ENCODE measurements at regions not wholly inside any gene's neighbourhood (a gene's known extent, or its start where the extent isn't known, plus 50 kb on each side); places are given as distances from the start of the nearest gene placed in this dataset.

- Histone ChIP-seq H3K9me2 (ENCODE audit: insufficient read depth, low read length) (no peaks in the 10 kb centered on the region), H3K4me3 (ENCODE audit: low read depth, low read length, poor library complexity, severe bottlenecking) (no peak overlapping the region), H3K27ac (ENCODE audit: low read depth, low read length, poor library complexity, severe bottlenecking) (no peak overlapping the region), H2AFZ (ENCODE audit: low read length) (no peak overlapping the region), H3K4me2 (ENCODE audit: low read length) (no peak overlapping the region), H3K36me3 (ENCODE audit: insufficient read depth, low read length) (no peaks in the 10 kb centered on the region), H3K9me3 (ENCODE audit: low read length) (no peaks in the 10 kb centered on the region), H4K20me1 (ENCODE audit: insufficient read depth, low read length) (no peaks in the 10 kb centered on the region), H3K79me2 (ENCODE audit: insufficient read depth, low read depth, low read length) (no peaks in the 10 kb centered on the region), H3K4me1 (ENCODE audit: insufficient read depth, low read length, poor library complexity, severe bottlenecking) (peaks cover 5% of the 10 kb centered on the region)
- CTCF ChIA-PET (ENCODE audit: unreplicated experiment), result no interaction called here
- DNase-seq (ENCODE audit: low spot score), result no peak
- no peak for TF ChIP-seq CTCF (conservative IDR thresholded peaks at IDR 0.05; ENCODE audit: low read length)
- TF ChIP-seq EZH2phosphoT487 (IDR thresholded peaks at IDR 0.05; ENCODE audit: borderline replicate concordance, low read depth, low read length), result no peak
- POLR2A ChIA-PET, result interaction anchor here (0.6 to 1.0 kb wide), 2 partner anchors 17 to 419 kb away, joined by 3 read pairs; no protein-coding TSS in a partner anchor
- intact Hi-C loops (cut with micrococcal nuclease; ENCODE audit: unreplicated experiment), result no loop called here
- BruUV-seq (replicated peaks), result no TSS peak
Measured at GRCh38 chr2:236348976-236349375, 84.8 kb upstream of the ASB18 start.

- H3K4me2 ChIP-seq (ENCODE audit: low read length), result no peak overlapping the region
- no peak for DNase-seq (ENCODE audit: low spot score)
- ChIA-PET POLR2A (interaction anchor here (1.0 kb wide), 1 partner anchor 26 kb away, joined by 3 read pairs; no protein-coding TSS in a partner anchor), CTCF (ENCODE audit: unreplicated experiment) (no interaction called here)
- H3K9me3 ChIP-seq (ENCODE audit: low read length), result no peaks in the 10 kb centered on the region
- H3K36me3 ChIP-seq (ENCODE audit: insufficient read depth, low read length), result no peaks in the 10 kb centered on the region
- no peak overlapping the region for H3K27ac ChIP-seq (ENCODE audit: low read depth, low read length, poor library complexity, severe bottlenecking)
- no peak overlapping the region for H2AFZ ChIP-seq (ENCODE audit: low read length)
- TF ChIP-seq EZH2phosphoT487 (IDR thresholded peaks at IDR 0.05; ENCODE audit: borderline replicate concordance, low read depth, low read length), result no peak
- no peak for TF ChIP-seq CTCF (conservative IDR thresholded peaks at IDR 0.05; ENCODE audit: low read length)
- H4K20me1 ChIP-seq (ENCODE audit: insufficient read depth, low read length), result no peaks in the 10 kb centered on the region
- no TSS peak for BruUV-seq (replicated peaks)
- H3K9me2 ChIP-seq (ENCODE audit: insufficient read depth, low read length), result no peaks in the 10 kb centered on the region
- no peaks in the 10 kb centered on the region for H3K4me1 ChIP-seq (ENCODE audit: insufficient read depth, low read length, poor library complexity, severe bottlenecking)
- no peaks in the 10 kb centered on the region for H3K79me2 ChIP-seq (ENCODE audit: insufficient read depth, low read depth, low read length)
- no peak overlapping the region for H3K4me3 ChIP-seq (ENCODE audit: low read depth, low read length, poor library complexity, severe bottlenecking)
- intact Hi-C loops (cut with micrococcal nuclease; ENCODE audit: unreplicated experiment), result loop anchor here (5.0 kb wide), 1 partner anchor 162 kb away; no protein-coding TSS in a partner anchor
Measured at GRCh38 chr2:236350426-236350825, 86.2 kb upstream of the ASB18 start.

- no TSS peak for BruUV-seq (replicated peaks)
- intact Hi-C loops (cut with micrococcal nuclease; ENCODE audit: unreplicated experiment), result loop anchor here (2.0 to 5.0 kb wide), 2 partner anchors 160 to 217 kb away; partner anchors contain the start of gene ACKR3
- POLR2A ChIA-PET, result no interaction called here
Measured at GRCh38 chr2:236351966-236352525, 87.8 kb upstream of the ASB18 start.

More at GRCh38 chr2:236351966-236352525, 87.8 kb upstream of the ASB18 start:
- Histone ChIP-seq H2AFZ (ENCODE audit: low read length) (no peak overlapping the region), H4K20me1 (ENCODE audit: insufficient read depth, low read length) (no peaks in the 10 kb centered on the region), H3K4me3 (ENCODE audit: low read depth, low read length, poor library complexity, severe bottlenecking) (no peak overlapping the region), H3K36me3 (ENCODE audit: insufficient read depth, low read length) (no peaks in the 10 kb centered on the region), H3K9me3 (ENCODE audit: low read length) (no peaks in the 10 kb centered on the region), H3K79me2 (ENCODE audit: insufficient read depth, low read depth, low read length) (no peaks in the 10 kb centered on the region), H3K4me1 (ENCODE audit: insufficient read depth, low read length, poor library complexity, severe bottlenecking) (no peaks in the 10 kb centered on the region), H3K4me2 (ENCODE audit: low read length) (no peak overlapping the region), H3K27ac (ENCODE audit: low read depth, low read length, poor library complexity, severe bottlenecking) (no peak overlapping the region), H3K9me2 (ENCODE audit: insufficient read depth, low read length) (no peaks in the 10 kb centered on the region)
- TF ChIP-seq CTCF (conservative IDR thresholded peaks at IDR 0.05; ENCODE audit: low read length) (no peak), EZH2phosphoT487 (IDR thresholded peaks at IDR 0.05; ENCODE audit: borderline replicate concordance, low read depth, low read length) (no peak)
- CTCF ChIA-PET (ENCODE audit: unreplicated experiment), result interaction anchor here (1.6 kb wide), 1 partner anchor 707 kb away, joined by 5 read pairs; no protein-coding TSS in a partner anchor
- DNase-seq (ENCODE audit: low spot score), result no peak

Data from OCI-LY7 (cell line).